Neural progenitor cell (in vitro differentiated cells): ENCODE measurements at regions not wholly inside any gene's neighbourhood (a gene's known extent, or its start where the extent isn't known, plus 50 kb on each side); places are given as distances from the start of the nearest gene placed in this dataset.

Experiments
- DNase-seq: peaks from one replicate; pipeline ENCODE4 v3.0.0-alpha.2; 2016; ENCODE audit warnings: low spot score
- H2AFZ ChIP-seq: fragments of 200-600 bp; sonication (generic); replicated peaks from 2 replicates; pipeline ENCODE4 v1.6.1; 2016; ENCODE audit warnings: antibody characterized with exemption
- H3F3A ChIP-seq: fragments of 200-600 bp; sonication (generic); 2 replicates; pipeline ENCODE4 v1.6.1; 2016; ENCODE audit warnings: antibody characterized with exemption, low read depth
- H3K27ac ChIP-seq: fragments of 200-600 bp; sonication (generic); 2 replicates; pipeline ENCODE4 v1.5.1; 2016; ENCODE audit warnings: mild to moderate bottlenecking
- H3K27me3 ChIP-seq: fragments of 200-600 bp; sonication (generic); 2 replicates; pipeline ENCODE4 v1.6.1; 2016; ENCODE audit warnings: mild to moderate bottlenecking, moderate library complexity
- H3K36me3 ChIP-seq: fragments of 200-600 bp; sonication (generic); 2 replicates; pipeline ENCODE4 v1.5.1; 2016
- H3K4me1 ChIP-seq: fragments of 200-600 bp; sonication (generic); 2 replicates; pipeline ENCODE4 v1.6.1; 2016; ENCODE audit warnings: mixed run types
- H3K4me2 ChIP-seq: fragments of 200-600 bp; sonication (generic); 2 replicates; pipeline ENCODE4 v1.6.1; 2016
- H3K4me3 ChIP-seq: fragments of 200-600 bp; sonication (generic); 2 replicates; pipeline ENCODE4 v1.5.1; 2016
- H3K79me2 ChIP-seq: fragments of 200-600 bp; sonication (generic); 2 replicates; pipeline ENCODE4 v1.6.1; 2016; ENCODE audit warnings: low read depth
- H3K9ac ChIP-seq: fragments of 200-600 bp; sonication (generic); 2 replicates; pipeline ENCODE4 v1.6.1; 2016
- H3K9me3 ChIP-seq: fragments of 200-600 bp; sonication (generic); 2 replicates; pipeline ENCODE4 v1.5.1; 2016; ENCODE audit warnings: low read depth
- H4K20me1 ChIP-seq: fragments of 200-600 bp; sonication (generic); 2 replicates; pipeline ENCODE4 v1.6.1; 2016; ENCODE audit warnings: low read depth
- H3K27ac Mint-ChIP-seq: 3 replicates; pipeline ENCODE4 v1.8.0; 2021; ENCODE audit warnings: mixed read lengths
- H3K27me3 Mint-ChIP-seq: 2 replicates; pipeline ENCODE4 v1.8.0; 2022; ENCODE audit warnings: low read depth, mild to moderate bottlenecking, inconsistent platforms, moderate library complexity, mixed read lengths; ENCODE audit not compliant: insufficient read depth
- H3K36me3 Mint-ChIP-seq: 3 replicates; pipeline ENCODE4 v1.8.0; 2021; ENCODE audit warnings: mixed read lengths
- H3K4me1 Mint-ChIP-seq: 3 replicates; pipeline ENCODE4 v1.8.0; 2021; ENCODE audit warnings: mixed read lengths
- H3K4me3 Mint-ChIP-seq: 3 replicates; pipeline ENCODE4 v1.8.0; 2021; ENCODE audit warnings: mild to moderate bottlenecking, moderate library complexity, mixed read lengths
- H3K9me3 Mint-ChIP-seq: 3 replicates; pipeline ENCODE4 v1.8.0; 2020; ENCODE audit warnings: mixed read lengths
- CTCF ChIP-seq: fragments of 200-600 bp; sonication (generic); IDR thresholded peaks from 2 replicates; pipeline ENCODE4 v1.5.1; 2017; ENCODE audit warnings: antibody characterized with exemption, mild to moderate bottlenecking
- EZH2 ChIP-seq: fragments of 200-600 bp; sonication (generic); IDR thresholded peaks from 2 replicates; pipeline ENCODE4 v1.6.1; 2017; ENCODE audit warnings: antibody characterized with exemption, mild to moderate bottlenecking, moderate library complexity
- EZH2phosphoT487 ChIP-seq: fragments of 200-600 bp; sonication (generic); IDR thresholded peaks from 2 replicates; pipeline ENCODE4 v1.6.1; 2017; ENCODE audit warnings: antibody characterized with exemption

DNA sequence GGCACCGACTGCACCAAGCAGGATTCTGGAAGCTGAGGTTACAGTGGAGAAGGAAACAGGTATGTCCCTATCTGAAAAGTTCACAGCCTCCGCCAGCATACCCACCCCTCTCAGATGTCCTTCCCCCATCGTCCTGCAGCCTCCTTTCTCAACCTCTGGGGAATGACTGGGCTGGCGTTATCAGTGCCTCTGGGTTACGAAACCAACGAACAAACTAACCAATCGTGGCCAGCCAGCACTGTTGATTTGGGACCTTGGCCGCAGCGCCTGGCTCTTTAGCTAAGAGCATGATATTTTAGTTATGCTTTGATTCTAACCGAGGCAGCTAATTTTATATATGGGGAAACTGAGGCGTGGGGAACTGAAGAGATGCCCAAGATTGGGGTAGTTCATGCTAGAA, 233.0 kb downstream of the TFCP2L1 start:
- DNase-seq = no peak
- no peaks in the 10 kb centered on the region for H3K27me3 ChIP-seq
- no peaks in the 10 kb centered on the region for H3K9me3 ChIP-seq
- H3K4me1 ChIP-seq = no peaks in the 10 kb centered on the region
- Mint-ChIP-seq H3K27ac (no peak overlapping the region), H3K36me3 (no peaks in the 10 kb centered on the region), H3K4me1 (peaks cover 7% of the 10 kb centered on the region), H3K27me3 (peaks cover 11% of the 10 kb centered on the region), H3K9me3 (peaks cover 6% of the 10 kb centered on the region), H3K4me3 (no peak overlapping the region)
- H3K9ac ChIP-seq = no peak overlapping the region
- H3K4me2 ChIP-seq = no peak overlapping the region
- H3K4me3 ChIP-seq = no peak overlapping the region
- no peak overlapping the region for H3K27ac ChIP-seq
- no peak overlapping the region for H2AFZ ChIP-seq
- no peaks in the 10 kb centered on the region for H4K20me1 ChIP-seq
- H3K79me2 ChIP-seq = no peaks in the 10 kb centered on the region
- no peaks in the 10 kb centered on the region for H3F3A ChIP-seq
- TF ChIP-seq EZH2phosphoT487 (no peak), EZH2 (no peak), CTCF (no peak)
- H3K36me3 ChIP-seq = no peaks in the 10 kb centered on the region

DNA sequence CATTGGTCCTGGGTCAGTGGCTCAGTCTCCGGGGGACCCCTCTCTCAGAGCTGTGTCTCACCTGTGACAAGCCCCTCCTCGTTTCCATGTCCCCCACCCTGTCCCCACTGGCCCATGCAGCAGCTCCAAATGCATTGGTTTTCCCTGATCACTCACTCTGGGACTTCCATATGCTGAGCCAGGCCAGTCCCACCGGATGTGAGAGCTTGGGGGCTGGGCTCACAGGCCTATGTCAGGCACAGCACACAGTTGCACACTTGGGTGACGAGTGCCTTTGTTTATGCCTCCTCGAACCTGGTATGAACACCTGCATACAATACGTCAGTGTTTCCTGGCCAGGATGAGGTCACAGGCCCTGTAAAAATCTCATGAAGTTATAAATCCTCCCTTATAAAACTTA, 232.5 kb downstream of the TFCP2L1 start:
- H3K9me3 Mint-ChIP-seq = peaks cover 6% of the 10 kb centered on the region
- no peaks in the 10 kb centered on the region for H3F3A ChIP-seq
- H2AFZ ChIP-seq = no peak overlapping the region
- H3K27ac Mint-ChIP-seq = no peak overlapping the region
- H3K4me1 Mint-ChIP-seq = peaks cover 7% of the 10 kb centered on the region
- H3K27me3 ChIP-seq = no peaks in the 10 kb centered on the region
- no peaks in the 10 kb centered on the region for H3K36me3 ChIP-seq
- no peak overlapping the region for H3K27ac ChIP-seq
- peaks cover 9% of the 10 kb centered on the region for H3K27me3 Mint-ChIP-seq
- no peak overlapping the region for H3K4me3 Mint-ChIP-seq
- TF ChIP-seq EZH2phosphoT487 (no peak), CTCF (no peak), EZH2 (no peak)
- no peaks in the 10 kb centered on the region for H3K4me1 ChIP-seq
- no peak overlapping the region for H3K4me3 ChIP-seq
- no peak overlapping the region for H3K9ac ChIP-seq
- H3K9me3 ChIP-seq = no peaks in the 10 kb centered on the region
- H3K36me3 Mint-ChIP-seq = no peaks in the 10 kb centered on the region
- H3K4me2 ChIP-seq = no peak overlapping the region
- H4K20me1 ChIP-seq = no peaks in the 10 kb centered on the region
- H3K79me2 ChIP-seq = no peaks in the 10 kb centered on the region
- no peak for DNase-seq

GRCh38 chr2:121055088-121055487, 229.9 kb downstream of the TFCP2L1 start:
- H3K27me3 Mint-ChIP-seq = peaks cover 6% of the 10 kb centered on the region

More at GRCh38 chr2:121055088-121055487, 229.9 kb downstream of the TFCP2L1 start:
- Mint-ChIP-seq H3K4me1 (peaks cover under 1% of the 10 kb centered on the region), H3K36me3 (no peaks in the 10 kb centered on the region), H3K9me3 (peaks cover 6% of the 10 kb centered on the region), H3K4me3 (no peak overlapping the region), H3K27ac (no peak overlapping the region)
- no peak overlapping the region for H3K9ac ChIP-seq
- no peak for TF ChIP-seq CTCF
- no peak for TF ChIP-seq EZH2
- no peak for TF ChIP-seq EZH2phosphoT487
- DNase-seq = no peak
- H3K4me2 ChIP-seq = no peak overlapping the region
- peaks cover 4% of the 10 kb centered on the region for H3K27me3 ChIP-seq
- no peaks in the 10 kb centered on the region for H3K9me3 ChIP-seq
- no peaks in the 10 kb centered on the region for H3K79me2 ChIP-seq
- no peaks in the 10 kb centered on the region for H4K20me1 ChIP-seq
- H3K4me1 ChIP-seq = peaks cover under 1% of the 10 kb centered on the region
- no peaks in the 10 kb centered on the region for H3K36me3 ChIP-seq
- no peak overlapping the region for H3K27ac ChIP-seq
- no peaks in the 10 kb centered on the region for H3F3A ChIP-seq
- H3K4me3 ChIP-seq = no peak overlapping the region
- no peak overlapping the region for H2AFZ ChIP-seq
